Smooth muscle cell (in vitro differentiated cells): ENCODE measurements at regions not wholly inside any gene's neighbourhood (a gene's known extent, or its start where the extent isn't known, plus 50 kb on each side); places are given as distances from the start of the nearest gene placed in this dataset.

Experiments used
- DNase-seq: peaks from one replicate; lab custom pipeline; 2025; ENCODE audit not compliant: unreplicated experiment; lab: John Stamatoyannopoulos, UW
- H2AFZ ChIP-seq: fragments of 200-600 bp; sonication (generic); 2 replicates; pipeline ENCODE4 v1.6.0; 2016; ENCODE audit warnings: antibody characterized with exemption, low read depth, mild to moderate bottlenecking
- H3F3A ChIP-seq: fragments of 200-600 bp; sonication (generic); 2 replicates; pipeline ENCODE4 v1.6.0; 2017; ENCODE audit warnings: antibody characterized with exemption, low read depth
- H3K27ac ChIP-seq: fragments of 200-600 bp; sonication (generic); 2 replicates; pipeline ENCODE4 v1.5.1; 2016; ENCODE audit warnings: low read depth, mild to moderate bottlenecking
- H3K27me3 ChIP-seq: fragments of 200-600 bp; sonication (generic); 2 replicates; pipeline ENCODE4 v1.6.1; 2016; ENCODE audit warnings: low read depth, mild to moderate bottlenecking
- H3K36me3 ChIP-seq: fragments of 200-600 bp; sonication (generic); 2 replicates; pipeline ENCODE4 v1.5.1; 2016; ENCODE audit warnings: low read depth
- H3K4me1 ChIP-seq: fragments of 200-600 bp; sonication (generic); 2 replicates; pipeline ENCODE4 v1.5.1; 2016; ENCODE audit warnings: low read depth
- H3K4me2 ChIP-seq: fragments of 200-600 bp; sonication (generic); 2 replicates; pipeline ENCODE4 v1.6.0; 2016; ENCODE audit warnings: mild to moderate bottlenecking
- H3K4me3 ChIP-seq: fragments of 200-600 bp; sonication (generic); 2 replicates; pipeline ENCODE4 v1.5.1; 2016; ENCODE audit warnings: mild to moderate bottlenecking
- H3K79me2 ChIP-seq: fragments of 200-600 bp; sonication (generic); 2 replicates; pipeline ENCODE4 v1.6.0; 2016; ENCODE audit warnings: low read depth, mild to moderate bottlenecking
- H3K9ac ChIP-seq: fragments of 200-600 bp; sonication (generic); 2 replicates; pipeline ENCODE4 v1.6.0; 2016; ENCODE audit warnings: low read depth
- H3K9me3 ChIP-seq: fragments of 200-600 bp; sonication (generic); replicated peaks from 2 replicates; pipeline ENCODE4 v1.5.1; 2016; ENCODE audit warnings: low read depth
- H4K20me1 ChIP-seq: fragments of 200-600 bp; sonication (generic); 2 replicates; pipeline ENCODE4 v1.6.0; 2016; ENCODE audit warnings: low read depth
- WGBS: methylation state at CpG from one replicate; pipeline ENCODE4 v1.1.7; 2016; ENCODE audit warnings: low lambda C conversion rate; 5-methylcytosine and 5-hydroxymethylcytosine counted together
- TF ChIP-seq, protein P1 (sequence below): fragments of 200-600 bp; sonication (generic); IDR thresholded peaks from 2 replicates; pipeline ENCODE4 v1.5.1; 2017; ENCODE audit warnings: borderline replicate concordance, mild to moderate bottlenecking, antibody characterized with exemption; ENCODE audit not compliant: insufficient read depth, poor library complexity, severe bottlenecking

DNA sequence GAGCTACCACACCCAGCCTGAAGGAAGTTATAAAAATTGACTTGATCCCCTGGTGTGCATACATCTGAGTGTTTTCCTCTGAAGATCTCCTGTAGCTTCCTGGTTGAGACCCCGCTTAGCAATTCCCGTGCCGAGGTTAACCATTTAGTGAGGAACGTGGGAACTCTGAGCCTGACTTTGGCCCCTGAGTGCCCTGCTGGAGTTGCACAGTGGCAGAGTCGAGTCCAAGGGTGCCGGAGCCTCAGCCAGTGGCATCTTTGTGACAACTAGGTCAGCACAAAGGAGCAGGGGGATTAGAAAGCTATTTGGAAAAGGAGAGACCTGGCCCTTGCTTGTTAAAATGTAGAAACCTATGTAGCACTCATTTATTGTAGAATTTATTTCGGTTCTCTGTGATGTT lies 561.2 kb upstream of the SALL3 start:
- Histone ChIP-seq H3K79me2 (no peaks in the 10 kb centered on the region), H3K9me3 (no peaks in the 10 kb centered on the region), H3F3A (no peaks in the 10 kb centered on the region), H3K27me3 (no peaks in the 10 kb centered on the region), H3K9ac (no peak overlapping the region), H3K36me3 (no peaks in the 10 kb centered on the region), H3K4me2 (no peak overlapping the region), H2AFZ (no peak overlapping the region), H3K4me3 (no peak overlapping the region), H3K27ac (no peak overlapping the region), H3K4me1 (no peaks in the 10 kb centered on the region), H4K20me1 (no peaks in the 10 kb centered on the region)
- TF ChIP-seq, protein P1, sequence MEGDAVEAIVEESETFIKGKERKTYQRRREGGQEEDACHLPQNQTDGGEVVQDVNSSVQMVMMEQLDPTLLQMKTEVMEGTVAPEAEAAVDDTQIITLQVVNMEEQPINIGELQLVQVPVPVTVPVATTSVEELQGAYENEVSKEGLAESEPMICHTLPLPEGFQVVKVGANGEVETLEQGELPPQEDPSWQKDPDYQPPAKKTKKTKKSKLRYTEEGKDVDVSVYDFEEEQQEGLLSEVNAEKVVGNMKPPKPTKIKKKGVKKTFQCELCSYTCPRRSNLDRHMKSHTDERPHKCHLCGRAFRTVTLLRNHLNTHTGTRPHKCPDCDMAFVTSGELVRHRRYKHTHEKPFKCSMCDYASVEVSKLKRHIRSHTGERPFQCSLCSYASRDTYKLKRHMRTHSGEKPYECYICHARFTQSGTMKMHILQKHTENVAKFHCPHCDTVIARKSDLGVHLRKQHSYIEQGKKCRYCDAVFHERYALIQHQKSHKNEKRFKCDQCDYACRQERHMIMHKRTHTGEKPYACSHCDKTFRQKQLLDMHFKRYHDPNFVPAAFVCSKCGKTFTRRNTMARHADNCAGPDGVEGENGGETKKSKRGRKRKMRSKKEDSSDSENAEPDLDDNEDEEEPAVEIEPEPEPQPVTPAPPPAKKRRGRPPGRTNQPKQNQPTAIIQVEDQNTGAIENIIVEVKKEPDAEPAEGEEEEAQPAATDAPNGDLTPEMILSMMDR: no peak
- DNase-seq: no peak
- 77% methylated on average over 7 of the region's 7 CpGs for WGBS

DNA sequence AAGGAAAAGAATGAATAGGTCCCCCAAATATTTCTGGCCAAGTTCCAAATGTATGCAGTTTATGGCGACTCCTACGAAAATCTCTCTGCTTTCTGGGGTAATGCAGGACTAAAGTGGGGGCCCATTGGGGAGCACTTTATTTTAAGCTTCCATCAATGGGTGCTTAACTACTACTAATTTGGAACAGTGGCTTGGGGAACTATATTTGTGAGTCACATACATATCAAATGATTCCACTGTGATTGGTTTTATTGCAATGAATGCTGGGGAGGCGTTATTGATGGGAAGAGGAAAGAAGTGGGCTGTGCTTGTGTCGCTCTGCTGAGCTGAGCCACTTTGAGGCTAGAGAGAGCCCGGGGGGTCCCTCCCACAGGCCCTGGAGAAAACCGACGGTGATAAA lies 560.4 kb upstream of the SALL3 start:
- no peak for DNase-seq
- Histone ChIP-seq H3K27ac (no peak overlapping the region), H4K20me1 (no peaks in the 10 kb centered on the region)

GRCh38 chr18:78420116-78420515 lies 559.5 kb upstream of the SALL3 start:
- Histone ChIP-seq H3K9ac (no peak overlapping the region), H3K36me3 (no peaks in the 10 kb centered on the region), H3K27me3 (no peaks in the 10 kb centered on the region), H4K20me1 (no peaks in the 10 kb centered on the region), H3K4me2 (no peak overlapping the region), H3K4me1 (no peaks in the 10 kb centered on the region), H3K79me2 (no peaks in the 10 kb centered on the region), H3K4me3 (no peak overlapping the region), H3F3A (no peaks in the 10 kb centered on the region), H2AFZ (no peak overlapping the region), H3K27ac (no peak overlapping the region), H3K9me3 (no peaks in the 10 kb centered on the region)
- 92% methylated on average over 10 of the region's 10 CpGs for WGBS
- TF ChIP-seq, protein P1: no peak
- DNase-seq: no peak

More for the DNA sequence above, 560.4 kb upstream of the SALL3 start:
- H3K4me1 ChIP-seq: no peaks in the 10 kb centered on the region
- no peaks in the 10 kb centered on the region for H3K79me2 ChIP-seq
- H3K27me3 ChIP-seq: no peaks in the 10 kb centered on the region
- H3F3A ChIP-seq: no peaks in the 10 kb centered on the region
- H3K9me3 ChIP-seq: no peaks in the 10 kb centered on the region
- H2AFZ ChIP-seq: no peak overlapping the region
- no peak overlapping the region for H3K9ac ChIP-seq
- H3K36me3 ChIP-seq: no peaks in the 10 kb centered on the region
- no peak overlapping the region for H3K4me3 ChIP-seq
- no peak overlapping the region for H3K4me2 ChIP-seq
- TF ChIP-seq, protein P1: no peak
- WGBS: 85% methylated on average over 7 of the region's 7 CpGs

DNA sequence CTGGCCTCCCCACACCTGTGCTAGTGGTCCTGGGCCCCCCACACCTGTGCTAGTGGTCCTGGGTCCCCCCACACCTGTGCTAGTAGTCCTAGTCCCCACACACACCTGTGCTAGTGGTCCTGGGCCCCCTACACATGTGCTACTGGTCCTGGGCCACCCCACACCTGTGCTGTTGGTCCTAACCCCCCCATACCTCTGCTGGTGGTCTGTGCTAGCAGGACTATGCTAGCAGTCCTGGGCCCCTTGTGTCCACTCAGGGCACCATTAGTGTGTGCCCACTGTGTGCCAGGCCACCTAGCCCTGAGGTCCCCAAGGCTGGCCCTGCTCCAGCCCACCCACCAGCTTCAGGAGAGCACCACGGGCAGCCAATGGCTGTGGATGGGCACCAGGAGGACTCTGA lies 558.2 kb upstream of the SALL3 start:
- H3K9ac ChIP-seq: no peak overlapping the region
- no peaks in the 10 kb centered on the region for H4K20me1 ChIP-seq
- no peaks in the 10 kb centered on the region for H3K4me1 ChIP-seq
- H3K27ac ChIP-seq: no peak overlapping the region
- H3K27me3 ChIP-seq: no peaks in the 10 kb centered on the region
- H3K79me2 ChIP-seq: no peaks in the 10 kb centered on the region
- H3K4me2 ChIP-seq: no peak overlapping the region
- no peak for DNase-seq
- H3F3A ChIP-seq: no peaks in the 10 kb centered on the region
- no peaks in the 10 kb centered on the region for H3K9me3 ChIP-seq
- no peak overlapping the region for H2AFZ ChIP-seq
- 50% methylated on average over 1 of the region's 1 CpG for WGBS
- H3K36me3 ChIP-seq: no peaks in the 10 kb centered on the region
- no peak overlapping the region for H3K4me3 ChIP-seq
- TF ChIP-seq, protein P1: no peak
